SK-N-SH treated with all-trans-retinoic acid at 6 μM for 48 hours (cell line): ENCODE measurements at regions not wholly inside any gene's neighbourhood (a gene's known extent, or its start where the extent isn't known, plus 50 kb on each side); places are given as distances from the start of the nearest gene placed in this dataset.

Experiments used
- CREB5 ChIP-seq: fragments of 250-450 bp; sonication (Bioruptor Pico); IDR thresholded peaks from 2 replicates; pipeline ENCODE4 v1.5.1; 2020; ENCODE audit warnings: low read depth, mild to moderate bottlenecking, moderate library complexity
- CSDC2 ChIP-seq: fragments of 250-450 bp; sonication (Bioruptor Pico); IDR thresholded peaks from 2 replicates; pipeline ENCODE4 v1.5.0; 2020; ENCODE audit warnings: mild to moderate bottlenecking, moderate library complexity
- CSRNP3 ChIP-seq: fragments of 250-450 bp; sonication (Bioruptor Pico); IDR thresholded peaks from 2 replicates; pipeline ENCODE4 v1.5.1; 2021; ENCODE audit warnings: mild to moderate bottlenecking, moderate library complexity
- ISL1 ChIP-seq: fragments of 250-450 bp; sonication (Bioruptor Pico); IDR thresholded peaks from 2 replicates; pipeline ENCODE4 v2.1.2; 2022; ENCODE audit warnings: mild to moderate bottlenecking, moderate library complexity
- OSR1 ChIP-seq: fragments of 250-450 bp; sonication (Bioruptor Pico); IDR thresholded peaks from 2 replicates; pipeline ENCODE4 v1.8.0; 2022; ENCODE audit warnings: moderate library complexity, mild to moderate bottlenecking, inconsistent platforms
- SNAI2 ChIP-seq: fragments of 250-450 bp; sonication (Bioruptor Pico); IDR thresholded peaks from 2 replicates; pipeline ENCODE4 v1.5.0; 2020; ENCODE audit warnings: mild to moderate bottlenecking, moderate library complexity
- TCF4 ChIP-seq: fragments of 250-450 bp; sonication (Bioruptor Pico); IDR thresholded peaks from 2 replicates; pipeline ENCODE4 v1.8.0; 2021; ENCODE audit warnings: mild to moderate bottlenecking, moderate library complexity, borderline replicate concordance
- TSHZ2 ChIP-seq: fragments of 250-450 bp; sonication (Bioruptor Pico); IDR thresholded peaks from 2 replicates; pipeline ENCODE4 v1.5.0; 2020; ENCODE audit warnings: mild to moderate bottlenecking, moderate library complexity
- ZNF70 ChIP-seq: fragments of 450-650 bp; formaldehyde crosslinking; IDR thresholded peaks from 2 replicates; pipeline ENCODE4 v1.5.0; 2020; ENCODE audit warnings: mild to moderate bottlenecking, moderate library complexity

DNA sequence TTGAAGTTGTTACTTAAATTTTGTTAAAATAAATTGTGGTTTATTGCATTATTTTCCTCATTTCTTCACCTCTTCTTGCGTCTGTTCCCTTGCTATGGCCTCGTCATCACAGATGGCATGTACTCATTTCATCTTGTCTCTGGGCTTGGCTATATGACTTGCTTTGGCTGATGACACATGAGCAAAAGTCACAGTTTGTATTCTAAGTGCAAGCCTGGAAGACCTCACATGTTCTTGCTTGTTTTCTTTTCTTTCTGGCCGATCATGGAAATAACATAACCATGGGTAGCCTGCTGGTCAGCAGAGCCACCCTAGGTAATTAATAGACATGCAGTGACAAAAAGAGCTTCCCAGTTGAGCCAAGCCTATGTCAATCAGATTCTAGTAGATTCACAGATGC is 527.9 kb downstream of the SPRY1 start:
- TF ChIP-seq CSDC2 (CRISPR knock-in tag) (no peak), SNAI2 (no peak), ISL1 (CRISPR knock-in tag) (no peak), TSHZ2 (no peak), ZNF70 (CRISPR knock-in tag) (no peak), OSR1 (CRISPR knock-in tag) (no peak), CREB5 (CRISPR knock-in tag) (no peak), TCF4 (CRISPR knock-in tag) (no peak), CSRNP3 (CRISPR knock-in tag) (no peak)
